ENCODE measurements at regions not wholly inside any gene's neighbourhood (a gene's known extent, or its start where the extent isn't known, plus 50 kb on each side); places are given as distances from the start of the nearest gene placed in this dataset.

GRCh38 chr10:61183967-61184366, 240.0 kb upstream of the RHOBTB1 start:
- H4K20me1 ChIP-seq (ENCODE audit: insufficient read depth, low read length), result no peaks in the 10 kb centered on the region
- ATAC-seq (ENCODE audit: low read depth) (no peak), DNase-seq (no peak)
- H2BK15ac ChIP-seq (ENCODE audit: low read depth, low read length), result no peak overlapping the region
- ChIA-PET POLR2A (ENCODE audit: unreplicated experiment) (no interaction called here), CTCF (no interaction called here)
- no CpG with 5 or more reads among the region's 1 CpG for WGBS, 2 experiments (ENCODE audit: extremely low coverage in 2 of 2, insufficient read length in 1 of 2)
- no peak overlapping the region for H2AK5ac ChIP-seq (ENCODE audit: low read depth, low read length)
- H3K4me2 ChIP-seq (ENCODE audit: low read depth, low read length), result no peak overlapping the region
- H3K27me3 ChIP-seq (ENCODE audit: control insufficient read depth, insufficient read depth, low read length), result no peaks in the 10 kb centered on the region; the same call in 1 of the 2 replicates
- no peak overlapping the region for H2BK5ac ChIP-seq (ENCODE audit: low read depth, low read length, poor library complexity, severe bottlenecking)
- H2AFZ ChIP-seq (replicated peaks; ENCODE audit: low read length, poor library complexity), result no peak overlapping the region
- no peaks in the 10 kb centered on the region for H3K9me3 ChIP-seq (ENCODE audit: control insufficient read depth, insufficient read depth, low read length)
- H4K8ac ChIP-seq (ENCODE audit: low read depth in 2 of 2, low read length in 2 of 2), result no peak overlapping the region
- TF ChIP-seq FOS (IDR thresholded peaks at IDR 0.05; ENCODE audit: low read depth, low read length), result no peak
- TF ChIP-seq RCOR1 (IDR thresholded peaks at IDR 0.05; ENCODE audit: insufficient replicate concordance, low read length), result no peak
- TF ChIP-seq MAZ (IDR thresholded peaks at IDR 0.05; ENCODE audit: borderline replicate concordance, low read depth, low read length), result no peak
- TF ChIP-seq CTCF (conservative IDR thresholded peaks at IDR 0.05; ENCODE audit: low read depth, low read length), result no peak
- TF ChIP-seq BHLHE40 (IDR thresholded peaks at IDR 0.05; ENCODE audit: low read depth, low read length), result no peak
- TF ChIP-seq RFX5 (IDR thresholded peaks at IDR 0.05; ENCODE audit: low read depth, low read length), result no peak
- no peak for TF ChIP-seq MXI1 (IDR thresholded peaks at IDR 0.05; ENCODE audit: borderline replicate concordance, low read depth, low read length)
- no peak for TF ChIP-seq CHD1 (IDR thresholded peaks at IDR 0.05; ENCODE audit: low read depth, low read length)
- no peak for TF ChIP-seq MAFK (IDR thresholded peaks at IDR 0.05; ENCODE audit: low read depth, low read length)
- no peak for TF ChIP-seq POLR2A (IDR thresholded peaks at IDR 0.05; ENCODE audit: low read depth, low read length)
- no peak for TF ChIP-seq ELK1 (IDR thresholded peaks at IDR 0.05; ENCODE audit: borderline replicate concordance, low read depth, low read length)
- TF ChIP-seq CEBPB (IDR thresholded peaks at IDR 0.05; ENCODE audit: low read depth, low read length), result no peak
- TF ChIP-seq SMC3 (IDR thresholded peaks at IDR 0.05; ENCODE audit: low read depth, low read length), result no peak
- no peak for TF ChIP-seq NFE2L2 (IDR thresholded peaks at IDR 0.05; ENCODE audit: low read depth, low read length)
- no peak overlapping the region for H3K14ac ChIP-seq (replicated peaks; ENCODE audit: low read depth, low read length)
- H3K56ac ChIP-seq (ENCODE audit: extremely low read depth, insufficient read depth, low read length), result no peak overlapping the region
- H3K27ac ChIP-seq (ENCODE audit: insufficient read depth, low read length), result no peak overlapping the region
- no peak overlapping the region for H3K4me3 ChIP-seq (ENCODE audit: insufficient read depth, low read depth, low read length)
- no peak overlapping the region for H3K4ac ChIP-seq (ENCODE audit: low read depth, low read length)
- no peak overlapping the region for H4K91ac ChIP-seq (ENCODE audit: insufficient read depth, low read depth, low read length)
- H3K9me1 ChIP-seq (ENCODE audit: insufficient read depth, low read length), result no peaks in the 10 kb centered on the region
- no peak overlapping the region for H2BK20ac ChIP-seq (ENCODE audit: low read depth, low read length)
- H3K23ac ChIP-seq (ENCODE audit: low read depth, low read length), result no peak overlapping the region
- in situ Hi-C loops (cut with MboI; ENCODE audit: low sequenced_read_pairs), result no loop called here
- H3K9ac ChIP-seq (ENCODE audit: low read depth, low read length), result no peak overlapping the region
- H3K4me1 ChIP-seq (ENCODE audit: control insufficient read depth, insufficient read depth, low read length), result no peaks in the 10 kb centered on the region
- H4K5ac ChIP-seq (ENCODE audit: low read depth, low read length), result no peak overlapping the region
- no TSS peak for BruUV-seq (replicated peaks)
- dilution Hi-C loops (cut with HindIII; ENCODE audit: low sequenced_read_pairs, unreplicated experiment), result no loop called here
- intact Hi-C loops (cut with micrococcal nuclease), result no loop called here
- no peak overlapping the region for H3K18ac ChIP-seq (ENCODE audit: low read depth, low read length)
- H2BK120ac ChIP-seq (ENCODE audit: low read depth, low read length), result no peak overlapping the region
- H3K79me1 ChIP-seq (ENCODE audit: low read depth in 1 of 2, low read length in 2 of 2), result no peaks in the 10 kb centered on the region
- H3K36me3 ChIP-seq (ENCODE audit: control insufficient read depth, insufficient read depth, low read length), result no peaks in the 10 kb centered on the region
- no peak overlapping the region for H2AK9ac ChIP-seq (replicated peaks; ENCODE audit: low read depth, low read length, poor library complexity)
